GM12872 (cell line): ENCODE measurements at regions not wholly inside any gene's neighbourhood (a gene's known extent, or its start where the extent isn't known, plus 50 kb on each side); places are given as distances from the start of the nearest gene placed in this dataset.

Experiments used
- TF ChIP-seq, protein P1 (sequence below): IDR thresholded peaks from 3 replicates; pipeline ENCODE4 v1.5.1; 2011; ENCODE audit warnings: low read depth, mild to moderate bottlenecking, low read length, moderate library complexity; ENCODE audit not compliant: insufficient read depth

DNA sequence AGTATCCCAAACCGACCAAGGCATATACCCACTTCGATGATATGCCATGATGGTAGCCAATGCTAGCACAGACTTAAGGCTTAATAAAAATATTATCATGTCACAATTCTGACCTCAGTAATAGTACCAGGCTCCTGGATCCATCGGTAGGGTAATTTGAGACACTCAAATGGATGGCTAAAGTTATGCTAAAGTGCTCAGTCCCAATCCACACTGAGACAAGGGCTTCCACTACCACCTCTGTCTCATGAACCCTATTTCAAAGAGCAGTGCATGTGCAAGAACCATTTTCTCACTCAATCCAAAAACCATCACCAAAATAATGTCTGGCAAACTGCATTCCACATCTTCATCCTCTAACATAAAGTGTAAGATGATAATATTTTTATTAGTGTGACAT, 122.4 kb upstream of the KRR1 start:
- TF ChIP-seq, protein P1, sequence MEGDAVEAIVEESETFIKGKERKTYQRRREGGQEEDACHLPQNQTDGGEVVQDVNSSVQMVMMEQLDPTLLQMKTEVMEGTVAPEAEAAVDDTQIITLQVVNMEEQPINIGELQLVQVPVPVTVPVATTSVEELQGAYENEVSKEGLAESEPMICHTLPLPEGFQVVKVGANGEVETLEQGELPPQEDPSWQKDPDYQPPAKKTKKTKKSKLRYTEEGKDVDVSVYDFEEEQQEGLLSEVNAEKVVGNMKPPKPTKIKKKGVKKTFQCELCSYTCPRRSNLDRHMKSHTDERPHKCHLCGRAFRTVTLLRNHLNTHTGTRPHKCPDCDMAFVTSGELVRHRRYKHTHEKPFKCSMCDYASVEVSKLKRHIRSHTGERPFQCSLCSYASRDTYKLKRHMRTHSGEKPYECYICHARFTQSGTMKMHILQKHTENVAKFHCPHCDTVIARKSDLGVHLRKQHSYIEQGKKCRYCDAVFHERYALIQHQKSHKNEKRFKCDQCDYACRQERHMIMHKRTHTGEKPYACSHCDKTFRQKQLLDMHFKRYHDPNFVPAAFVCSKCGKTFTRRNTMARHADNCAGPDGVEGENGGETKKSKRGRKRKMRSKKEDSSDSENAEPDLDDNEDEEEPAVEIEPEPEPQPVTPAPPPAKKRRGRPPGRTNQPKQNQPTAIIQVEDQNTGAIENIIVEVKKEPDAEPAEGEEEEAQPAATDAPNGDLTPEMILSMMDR: no peak

DNA sequence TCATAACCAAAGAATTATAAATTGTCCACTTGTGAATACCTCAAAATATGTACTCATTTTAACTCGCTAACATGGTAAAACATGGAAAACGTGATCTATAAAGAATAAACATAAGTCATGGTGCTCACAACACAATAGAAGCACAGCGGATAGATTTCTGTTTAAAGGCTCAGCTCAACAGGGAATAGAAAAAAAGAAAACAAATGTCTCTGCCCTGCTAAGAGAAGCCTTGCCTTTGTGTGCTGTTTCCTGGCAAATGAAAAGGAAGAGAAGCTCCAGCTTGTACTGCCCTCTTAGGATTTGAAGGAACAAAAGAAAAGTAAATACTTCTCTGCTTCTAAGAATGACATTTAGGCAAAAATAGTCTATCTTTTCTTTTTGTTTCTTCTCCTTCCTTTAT, 121.0 kb upstream of the KRR1 start:
- TF ChIP-seq, protein P1: no peak

DNA sequence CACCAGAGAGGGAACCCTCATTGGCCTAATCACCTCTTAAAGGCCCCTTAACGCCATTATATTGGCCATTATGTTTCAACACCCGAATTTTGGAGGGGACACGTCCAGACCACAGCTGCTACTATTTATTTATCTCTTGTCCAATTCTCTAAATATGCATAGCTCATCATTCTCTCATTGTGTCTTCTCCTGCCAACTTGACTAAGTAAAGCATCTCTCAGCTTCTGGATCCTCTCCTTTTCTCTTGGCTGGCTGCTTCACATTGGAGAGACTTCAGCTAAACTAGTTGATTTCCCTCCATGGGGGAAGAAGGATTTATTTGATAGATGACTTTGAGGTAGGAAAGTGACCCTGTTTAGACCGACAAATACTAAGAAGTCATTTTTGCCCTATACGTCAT, 120.4 kb upstream of the KRR1 start:
- TF ChIP-seq, protein P1: no peak

DNA sequence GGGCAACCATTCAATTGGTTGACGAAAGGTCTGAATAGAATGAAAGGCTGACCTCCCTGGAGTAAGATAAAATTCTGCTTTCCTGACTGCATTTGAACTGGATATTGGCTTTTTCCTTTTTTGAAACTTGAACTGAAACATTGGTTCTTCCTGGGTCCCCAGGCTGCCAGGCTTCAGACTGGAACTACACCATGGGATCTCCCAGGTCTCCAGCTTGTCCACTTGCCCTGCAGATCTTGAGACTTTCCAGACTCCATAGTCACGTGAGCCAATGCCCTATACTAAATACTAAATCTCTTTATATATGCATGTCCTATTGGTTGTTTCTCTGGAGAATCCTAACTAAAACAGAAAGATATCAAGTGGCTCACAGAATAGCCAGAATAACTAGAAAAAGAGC, 118.7 kb upstream of the KRR1 start:
- TF ChIP-seq, protein P1: no peak

DNA sequence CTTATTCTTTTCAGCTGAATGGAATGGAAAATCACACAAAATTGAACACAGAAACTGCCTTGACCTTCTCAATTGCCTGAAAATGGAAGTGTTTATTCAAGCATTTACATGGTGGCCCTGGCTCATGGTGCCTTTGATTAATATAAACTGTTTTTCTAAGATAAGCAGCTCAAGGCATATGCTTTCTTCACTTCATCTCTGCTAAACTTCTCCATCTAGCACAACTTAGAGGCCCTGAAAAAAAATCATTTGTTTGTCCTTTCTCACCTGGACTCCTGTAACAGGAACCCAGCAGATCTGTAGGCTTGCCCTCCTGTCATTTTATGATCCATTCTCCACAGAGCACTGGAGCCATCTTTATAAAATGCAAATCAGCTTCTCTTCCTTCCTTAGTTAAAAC, 117.5 kb upstream of the KRR1 start:
- TF ChIP-seq, protein P1: no peak

DNA sequence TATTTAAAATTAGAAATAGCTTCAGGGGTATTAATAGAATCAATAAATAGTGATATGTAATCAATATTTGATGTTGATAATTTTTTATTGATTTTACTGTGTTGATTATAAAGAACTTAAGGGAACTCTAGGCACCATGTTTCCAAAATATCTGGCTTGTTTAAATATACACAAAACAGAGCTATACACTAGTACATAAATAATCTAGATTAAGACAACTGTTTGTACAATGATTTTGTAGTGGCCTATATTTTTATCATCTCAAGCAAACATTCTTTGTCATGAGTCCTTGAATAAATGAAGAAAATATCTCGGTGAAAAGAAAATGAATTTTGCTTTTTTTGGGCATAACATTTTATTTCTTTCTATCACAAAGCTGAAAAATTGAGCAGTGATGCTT, 117.1 kb upstream of the KRR1 start:
- TF ChIP-seq, protein P1: no peak

DNA sequence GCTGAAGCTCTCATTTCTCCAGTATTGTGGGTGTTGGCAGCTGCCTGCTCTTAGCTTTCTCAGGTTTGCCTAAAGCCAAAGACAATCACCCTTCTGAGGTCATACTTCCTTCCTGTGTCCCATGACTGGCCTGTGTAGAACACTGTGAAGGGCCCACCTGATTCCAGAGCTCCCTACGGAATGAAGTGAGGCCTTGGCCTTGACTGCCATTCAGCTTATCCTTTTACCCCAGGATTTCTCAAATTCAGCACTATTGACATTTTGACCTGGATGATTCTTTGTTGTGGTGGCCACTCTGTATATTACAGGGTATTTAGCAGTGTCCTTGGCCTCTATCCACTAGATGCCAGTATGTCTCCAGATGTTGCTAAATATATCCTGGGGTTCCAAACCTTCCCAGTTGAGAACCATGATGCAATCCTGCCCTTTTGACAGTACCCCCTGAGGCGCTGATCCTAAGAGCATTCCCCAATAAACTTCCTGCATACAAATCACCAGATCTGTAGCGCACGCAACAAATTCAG, 112.3 kb upstream of the KRR1 start:
- TF ChIP-seq, protein P1: no peak; the same call in 2 of the 3 replicates
